ENCODE measurements at regions not wholly inside any gene's neighbourhood (a gene's known extent, or its start where the extent isn't known, plus 50 kb on each side); places are given as distances from the start of the nearest gene placed in this dataset.
"Not testable (repeated sequence)": the region's sequence is repeated elsewhere in the genome, so short reads cannot be mapped to it uniquely, and the experiment has no call there.

DNA sequence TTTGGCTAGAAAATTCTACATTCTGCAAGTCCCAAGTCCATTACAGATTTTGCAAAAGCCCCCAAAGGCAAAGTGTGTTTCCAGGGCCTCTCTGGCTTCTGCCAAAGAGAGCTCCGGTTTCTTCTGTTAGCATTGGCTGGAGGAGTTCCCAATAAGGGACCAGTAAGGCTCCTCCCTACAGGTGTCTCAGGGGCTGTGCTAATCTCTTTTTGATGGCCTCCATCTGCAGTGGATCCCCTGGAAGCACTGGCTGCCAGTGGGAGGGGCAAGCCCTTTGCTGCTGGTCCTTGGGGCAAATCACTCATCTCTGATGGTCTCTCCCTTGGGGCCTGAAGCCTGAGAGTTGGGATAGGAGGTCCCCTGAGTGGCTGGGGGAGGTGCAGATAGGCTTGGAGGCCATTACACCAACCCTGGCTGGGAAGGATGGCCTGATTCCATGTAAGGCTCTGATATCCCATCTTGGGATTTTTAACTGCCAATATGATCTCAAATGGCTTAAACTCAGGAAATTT lies 89.1 kb upstream of the USP24 start:
- DNase-seq = no peak

DNA sequence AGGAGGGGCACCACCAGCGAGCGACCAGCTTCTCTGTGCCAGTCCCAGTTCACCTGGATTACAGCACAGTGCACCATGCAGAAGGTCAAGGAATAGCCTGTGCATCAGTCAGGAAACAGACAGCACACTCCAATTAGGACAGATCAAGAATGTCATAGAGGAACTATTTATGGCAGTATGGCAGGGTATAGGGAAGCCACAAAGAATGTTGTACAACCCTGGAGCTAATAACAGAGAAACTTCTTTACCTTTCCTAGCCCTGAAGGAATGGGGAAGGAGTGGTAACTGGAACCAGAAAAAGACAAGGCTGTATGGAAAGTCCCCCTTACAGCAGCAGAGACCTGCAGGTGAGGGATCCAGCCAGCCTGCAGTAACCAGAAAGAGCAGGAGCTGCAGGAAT lies 87.8 kb upstream of the USP24 start:
- DNase-seq = no peak

GRCh38 chr1:55301912-55302311 lies 86.7 kb upstream of the USP24 start:
- DNase-seq = no peak

DNA sequence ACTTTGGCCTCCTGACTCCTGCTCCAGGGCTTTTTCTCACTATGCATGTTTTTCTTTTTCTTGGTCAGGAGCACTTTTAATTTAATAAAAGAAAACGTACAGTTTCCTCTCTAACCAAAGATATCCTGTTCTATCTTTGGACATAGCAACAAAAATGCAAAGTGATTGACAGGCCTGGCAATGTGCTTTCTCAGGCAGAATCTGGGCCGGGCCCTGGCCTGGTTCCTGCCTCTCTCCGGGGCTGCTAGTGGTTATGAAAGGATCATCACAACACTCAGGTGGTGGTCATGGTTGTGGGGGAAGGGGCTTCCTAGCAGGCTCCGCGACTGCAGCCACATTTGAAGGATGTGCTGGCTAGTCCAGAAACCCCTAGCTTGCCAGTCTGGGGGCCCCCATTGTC lies 85.8 kb upstream of the USP24 start:
- DNase-seq = no peak

DNA sequence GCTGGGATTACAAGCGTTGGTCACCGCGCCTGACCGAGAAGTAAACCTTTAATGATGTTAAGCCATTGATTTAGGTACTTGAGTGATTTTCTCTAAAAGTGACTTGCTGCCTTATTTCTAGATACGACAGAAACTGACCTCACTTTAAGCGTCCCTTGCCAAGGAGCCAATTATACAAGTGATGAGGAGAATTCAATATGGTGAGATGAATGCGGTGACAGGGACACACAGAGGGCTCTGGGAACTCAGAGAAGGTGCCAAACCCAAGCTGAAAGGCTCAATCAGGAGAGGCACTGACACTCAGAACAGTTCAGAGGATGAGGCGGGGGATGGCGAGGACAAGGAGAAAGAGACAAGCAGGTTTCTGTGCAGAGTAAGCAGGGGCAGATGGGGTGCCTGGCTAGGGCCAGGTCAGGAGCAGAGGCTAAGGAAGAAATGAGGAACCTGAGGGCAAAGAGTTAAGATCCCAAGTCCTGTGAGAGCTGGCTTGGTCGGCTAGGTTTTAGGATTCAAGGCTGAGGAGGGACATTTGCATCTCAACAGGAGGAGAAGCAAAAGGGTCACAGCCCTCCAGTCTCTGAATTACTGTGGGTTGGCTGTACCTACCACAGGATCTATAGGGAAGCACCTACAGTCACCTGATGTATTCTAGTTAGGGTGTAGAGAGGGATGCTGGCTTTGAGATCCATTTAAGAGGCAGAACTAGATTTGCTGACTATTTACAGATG lies 83.2 kb upstream of the USP24 start:
- DNase-seq = no peak

- not testable (repeated sequence) for DNase-seq
Observed at GRCh38 chr1:55296247-55296646, 81.1 kb upstream of the USP24 start.

- DNase-seq = no peak
Observed at GRCh38 chr1:55289614-55290013, 74.5 kb upstream of the USP24 start.

DNA sequence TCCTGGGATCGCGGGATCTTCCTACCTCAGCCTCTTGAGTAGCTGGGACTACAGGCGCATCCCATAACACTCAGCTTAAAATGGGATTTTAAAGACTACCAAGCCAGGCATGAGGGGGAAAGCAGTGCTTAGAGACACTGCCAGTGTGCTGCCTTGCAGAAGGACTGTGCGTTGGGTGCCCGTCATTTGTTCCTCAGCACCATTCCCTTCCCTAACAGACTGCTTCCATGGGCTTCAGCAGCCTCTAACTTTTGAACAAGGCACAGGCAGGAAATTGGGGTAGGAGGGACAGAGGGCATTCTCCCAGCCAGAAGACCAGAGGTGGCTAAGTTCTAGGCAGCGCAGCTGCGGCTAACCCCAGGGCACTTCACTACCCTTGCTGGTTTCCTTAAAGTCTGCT lies 73.9 kb upstream of the USP24 start:
- DNase-seq = no peak

DNA sequence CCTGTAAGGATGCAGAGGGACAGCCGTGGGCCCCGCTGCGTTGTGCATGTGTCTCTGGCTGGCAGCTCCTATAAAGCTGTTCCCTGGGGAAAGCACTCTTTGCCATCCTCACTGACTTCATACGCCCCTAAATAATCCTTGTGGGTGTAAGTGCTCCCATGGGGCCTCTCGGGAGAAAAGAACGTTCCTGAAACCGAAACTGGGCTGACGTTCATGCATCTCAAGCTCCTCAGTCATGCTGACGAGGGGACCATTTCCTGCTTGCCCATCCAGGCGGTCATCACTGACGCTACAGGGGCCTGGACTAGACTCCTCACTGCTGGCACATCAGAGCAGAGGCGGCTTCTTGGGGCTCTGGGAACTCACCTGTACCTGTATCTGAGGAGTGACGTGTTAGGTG lies 73.1 kb upstream of the USP24 start:
- no peak for DNase-seq

- no peak for DNase-seq
Observed at GRCh38 chr1:55287723-55288122, 72.6 kb upstream of the USP24 start.

- no peak for DNase-seq
Observed at GRCh38 chr1:55286856-55287602, 71.9 kb upstream of the USP24 start.

- DNase-seq = no peak
Observed at GRCh38 chr1:55285834-55286233, 70.7 kb upstream of the USP24 start.

DNA sequence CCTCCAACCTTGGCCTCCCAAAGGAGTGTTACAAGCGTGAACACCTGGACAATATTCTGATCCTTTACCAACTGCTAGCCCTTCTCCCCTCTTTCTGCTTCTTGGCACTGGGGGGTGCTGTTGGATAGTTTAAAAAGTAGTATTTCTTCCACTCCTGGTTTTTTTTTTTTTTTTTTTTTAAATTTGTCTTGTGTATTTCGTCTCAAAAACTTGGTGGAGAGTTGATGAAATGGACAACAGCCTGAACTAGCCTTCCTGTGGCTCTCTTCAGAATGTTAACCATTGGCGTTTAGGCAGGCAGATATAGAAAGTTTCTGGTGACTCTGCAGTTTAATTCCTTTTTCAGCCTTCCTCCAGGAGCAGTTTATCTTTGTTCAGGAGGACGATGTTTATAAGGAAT lies 69.7 kb upstream of the USP24 start:
- no peak for DNase-seq

- DNase-seq = no peak
Observed at GRCh38 chr1:55282058-55282457, 66.9 kb upstream of the USP24 start.

DNA sequence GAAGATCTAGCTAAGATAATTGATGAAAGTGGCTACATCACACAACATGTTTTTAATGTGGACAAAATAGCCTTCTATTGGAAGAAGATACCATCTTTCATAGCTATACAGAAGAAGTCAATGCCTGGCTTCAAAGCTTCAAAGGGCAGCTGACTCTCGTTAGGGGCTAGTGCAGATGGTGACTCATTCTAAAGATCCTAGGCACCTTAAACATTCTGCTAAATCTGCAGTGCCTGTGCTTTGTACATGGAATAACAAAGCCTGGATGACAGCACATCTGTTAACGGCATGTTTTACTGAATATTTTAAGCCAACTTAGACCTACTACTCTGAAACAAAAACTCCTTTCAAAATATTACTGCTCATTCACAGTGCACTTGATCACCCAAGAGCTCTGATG lies 65.6 kb upstream of the USP24 start:
- no peak for DNase-seq

DNA sequence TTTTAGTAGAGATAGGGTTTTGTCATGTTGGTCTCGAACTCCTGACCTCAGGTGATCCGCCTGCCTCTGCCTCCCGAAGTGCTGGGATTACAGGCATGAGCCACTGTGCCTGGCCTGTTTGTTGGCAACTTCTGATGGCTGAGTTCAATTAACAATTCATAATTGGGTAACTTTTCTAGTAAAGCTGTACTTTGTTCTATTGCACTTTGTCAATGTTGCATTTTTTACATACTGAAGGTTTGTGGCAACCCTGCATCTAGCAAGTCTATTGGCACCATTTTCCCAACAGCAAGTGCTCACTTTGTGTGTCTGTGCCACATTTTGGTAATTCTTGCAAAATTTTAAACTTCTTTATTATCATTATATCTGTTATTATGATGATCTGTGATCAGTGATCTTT lies 64.5 kb upstream of the USP24 start:
- DNase-seq = no peak

- no peak for DNase-seq
Observed at GRCh38 chr1:55278378-55278777, 63.2 kb upstream of the USP24 start.

DNA sequence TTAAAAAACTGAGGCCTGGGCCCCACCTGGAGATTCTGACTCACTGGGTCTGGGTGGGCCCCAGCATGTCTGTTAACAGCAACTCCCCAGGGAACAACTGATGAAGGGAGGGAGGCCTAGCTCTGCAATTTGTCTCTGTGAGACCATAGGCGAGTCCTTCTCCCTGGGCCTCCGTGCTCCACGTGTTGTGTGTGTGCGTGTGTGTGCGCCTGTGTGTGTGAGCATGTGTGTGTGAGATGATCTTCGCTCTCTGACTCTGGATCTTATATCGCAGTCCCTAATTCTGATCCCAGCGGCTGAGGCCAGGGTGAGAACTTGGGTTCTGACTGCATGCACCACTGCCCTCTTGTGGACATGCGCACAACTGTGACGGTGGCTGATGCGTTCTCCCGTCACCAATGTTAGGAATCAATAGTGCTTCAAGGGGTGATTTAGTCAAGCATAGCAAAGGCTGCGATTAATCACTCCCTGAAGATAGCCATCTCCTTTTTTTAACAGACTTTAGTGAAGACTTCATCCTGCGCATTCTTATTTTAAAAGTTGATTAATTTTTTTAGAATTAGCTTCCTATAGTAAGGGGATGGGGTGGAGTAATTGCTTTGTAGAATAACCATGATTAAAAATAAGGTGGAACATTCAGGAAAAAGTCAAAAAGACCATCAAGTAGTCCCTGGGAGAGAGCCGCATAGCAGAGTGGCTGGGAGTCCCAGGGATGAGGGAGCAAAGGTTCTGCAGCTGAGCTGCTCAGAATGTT lies 62.4 kb upstream of the USP24 start:
- peak; percentile 90 for DNase-seq

- no peak for DNase-seq
Observed at GRCh38 chr1:55276671-55277376, 61.7 kb upstream of the USP24 start.

- DNase-seq = no peak
Observed at GRCh38 chr1:55275941-55276341, 60.8 kb upstream of the USP24 start.

DNA sequence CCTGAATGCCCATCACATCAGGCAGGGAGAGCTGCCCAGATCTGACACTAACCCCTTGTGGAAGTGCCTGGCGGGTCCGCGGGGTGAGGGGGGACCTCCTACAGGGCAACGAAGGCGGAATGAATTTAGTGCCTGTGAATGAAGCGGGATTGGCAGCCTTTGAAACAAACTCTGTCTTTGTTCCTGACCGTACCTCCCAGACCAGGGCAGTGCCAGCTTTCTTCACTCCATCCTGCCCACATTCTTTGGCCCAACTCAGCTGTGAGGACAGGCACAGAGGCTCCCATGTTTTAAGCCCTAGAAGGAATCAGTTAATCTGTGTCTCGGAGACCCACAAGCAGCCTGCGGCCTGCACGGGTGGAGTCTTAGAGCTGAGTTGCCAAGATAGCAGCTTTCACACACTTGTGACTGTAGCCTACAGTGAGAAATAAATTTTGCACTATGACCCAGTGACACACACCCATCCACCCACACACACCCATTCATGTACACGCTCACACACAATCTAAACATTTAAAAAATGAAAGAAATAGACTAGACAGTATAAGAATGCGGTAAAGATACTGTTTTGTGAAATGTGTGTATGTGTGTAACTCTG lies 60.1 kb upstream of the USP24 start:
- no peak for DNase-seq

- DNase-seq = no peak
Observed at GRCh38 chr1:55272994-55273393, 57.8 kb upstream of the USP24 start.
